ENCODE measurements at regions not wholly inside any gene's neighbourhood (a gene's known extent, or its start where the extent isn't known, plus 50 kb on each side); places are given as distances from the start of the nearest gene placed in this dataset.

- no peak overlapping the region for H3K4me3 Mint-ChIP-seq
- H3K9me3 Mint-ChIP-seq, result no peaks in the 10 kb centered on the region
- no peak for DNase-seq (ENCODE audit: extremely low spot score, unreplicated experiment)
- no peaks in the 10 kb centered on the region for H3K27me3 Mint-ChIP-seq
- H3K36me3 Mint-ChIP-seq, result no peaks in the 10 kb centered on the region
- H3K27ac Mint-ChIP-seq, result no peak overlapping the region
- H3K4me1 Mint-ChIP-seq (ENCODE audit: unreplicated experiment), result no peaks in the 10 kb centered on the region
- no peak for TF ChIP-seq CTCF (conservative IDR thresholded peaks at IDR 0.05)
Measured at GRCh38 chr2:34664266-34664665, 1065.2 kb upstream of the FAM98A start.

DNA sequence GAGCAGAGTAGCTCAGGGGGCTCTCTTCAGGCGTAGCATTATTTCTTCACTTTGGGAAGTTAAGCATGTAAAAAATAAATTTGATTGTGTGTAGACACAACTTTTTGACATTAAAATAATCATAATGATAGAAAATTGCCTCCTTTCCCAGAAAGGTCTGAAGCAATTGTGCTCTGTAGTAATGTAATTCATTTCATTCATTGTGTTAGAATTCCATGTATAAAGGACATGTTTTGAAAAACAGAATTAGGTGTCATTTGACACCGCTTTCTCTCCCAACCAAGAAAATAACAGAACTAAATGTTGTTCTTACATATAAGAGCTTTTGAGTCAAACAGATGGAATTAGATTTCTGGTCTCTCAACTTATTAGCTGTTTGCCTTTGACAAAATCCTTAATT is 1064.2 kb upstream of the FAM98A start:
- no peak overlapping the region for H3K4me3 Mint-ChIP-seq
- DNase-seq (ENCODE audit: extremely low spot score, unreplicated experiment), result no peak

GRCh38 chr2:34660741-34661140 is 1061.6 kb upstream of the FAM98A start:
- Mint-ChIP-seq H3K9me3 (no peaks in the 10 kb centered on the region), H3K4me3 (no peak overlapping the region), H3K27me3 (no peaks in the 10 kb centered on the region), H3K4me1 (ENCODE audit: unreplicated experiment) (no peaks in the 10 kb centered on the region), H3K36me3 (no peaks in the 10 kb centered on the region), H3K27ac (no peak overlapping the region)
- no peak for DNase-seq (ENCODE audit: extremely low spot score, unreplicated experiment)
- no peak for TF ChIP-seq CTCF (conservative IDR thresholded peaks at IDR 0.05)

More for the DNA sequence above, 1064.2 kb upstream of the FAM98A start:
- H3K4me1 Mint-ChIP-seq (ENCODE audit: unreplicated experiment), result no peaks in the 10 kb centered on the region
- TF ChIP-seq CTCF (conservative IDR thresholded peaks at IDR 0.05), result no peak
- no peaks in the 10 kb centered on the region for H3K9me3 Mint-ChIP-seq
- H3K36me3 Mint-ChIP-seq, result no peaks in the 10 kb centered on the region
- no peak overlapping the region for H3K27ac Mint-ChIP-seq
- H3K27me3 Mint-ChIP-seq, result no peaks in the 10 kb centered on the region

DNA sequence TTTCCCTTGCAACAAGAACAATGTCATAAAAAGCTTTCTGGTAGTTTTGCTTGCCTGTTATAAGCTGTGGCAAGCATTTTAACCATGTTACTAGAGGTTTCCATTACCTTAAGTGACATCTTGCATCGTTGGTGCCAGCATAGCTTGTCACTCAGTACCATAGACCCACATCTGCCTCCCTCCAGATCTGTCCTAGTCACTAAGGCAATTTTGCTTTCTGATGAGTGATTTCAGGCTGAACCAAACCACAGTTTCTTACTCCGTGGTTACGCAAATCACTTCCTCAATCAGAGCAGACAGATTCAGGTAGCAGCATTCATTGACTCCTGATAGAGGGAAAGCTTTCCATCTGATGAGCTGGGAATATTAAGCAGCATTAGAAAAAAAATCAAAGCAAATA is 1057.5 kb upstream of the FAM98A start:
- no peak for DNase-seq (ENCODE audit: extremely low spot score, unreplicated experiment)
- Mint-ChIP-seq H3K27me3 (no peaks in the 10 kb centered on the region), H3K4me1 (ENCODE audit: unreplicated experiment) (no peaks in the 10 kb centered on the region), H3K9me3 (no peaks in the 10 kb centered on the region), H3K27ac (no peak overlapping the region), H3K36me3 (no peaks in the 10 kb centered on the region), H3K4me3 (no peak overlapping the region)
- no peak for TF ChIP-seq CTCF (conservative IDR thresholded peaks at IDR 0.05)

GRCh38 chr2:34652636-34653035 is 1053.5 kb upstream of the FAM98A start:
- no peak overlapping the region for H3K27ac Mint-ChIP-seq
- H3K27me3 Mint-ChIP-seq, result no peaks in the 10 kb centered on the region
- no peak for TF ChIP-seq CTCF (conservative IDR thresholded peaks at IDR 0.05)
- H3K9me3 Mint-ChIP-seq, result no peaks in the 10 kb centered on the region
- H3K4me3 Mint-ChIP-seq, result no peak overlapping the region
- no peaks in the 10 kb centered on the region for H3K36me3 Mint-ChIP-seq
- no peak for DNase-seq (ENCODE audit: extremely low spot score, unreplicated experiment)
- H3K4me1 Mint-ChIP-seq (ENCODE audit: unreplicated experiment), result no peaks in the 10 kb centered on the region

DNA sequence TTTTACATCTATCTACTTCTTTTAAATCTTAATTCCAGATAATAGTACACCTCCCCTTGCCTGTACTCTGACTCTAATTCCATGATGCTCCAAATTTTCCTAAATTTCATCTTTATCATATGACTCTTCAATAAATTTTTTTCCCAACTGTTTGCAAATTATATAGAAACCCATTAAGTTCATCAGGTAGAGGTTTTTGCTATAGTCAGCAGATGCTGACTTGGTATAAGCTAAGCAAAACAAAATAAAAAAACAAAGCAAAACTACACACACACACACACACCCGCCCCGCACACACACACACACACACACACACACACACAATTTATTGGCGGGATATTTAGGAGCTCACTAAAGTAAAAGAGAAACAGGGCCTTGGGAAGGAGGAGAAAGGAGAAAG is 1047.8 kb upstream of the FAM98A start:
- no peaks in the 10 kb centered on the region for H3K9me3 Mint-ChIP-seq
- no peak overlapping the region for H3K4me3 Mint-ChIP-seq
- no peaks in the 10 kb centered on the region for H3K4me1 Mint-ChIP-seq (ENCODE audit: unreplicated experiment)
- no peaks in the 10 kb centered on the region for H3K27me3 Mint-ChIP-seq
- no peak overlapping the region for H3K27ac Mint-ChIP-seq
- H3K36me3 Mint-ChIP-seq, result no peaks in the 10 kb centered on the region
- no peak for DNase-seq (ENCODE audit: extremely low spot score, unreplicated experiment)
- no peak for TF ChIP-seq CTCF (conservative IDR thresholded peaks at IDR 0.05)
